ENCODE measurements at regions not wholly inside any gene's neighbourhood (a gene's known extent, or its start where the extent isn't known, plus 50 kb on each side); places are given as distances from the start of the nearest gene placed in this dataset.

DNA sequence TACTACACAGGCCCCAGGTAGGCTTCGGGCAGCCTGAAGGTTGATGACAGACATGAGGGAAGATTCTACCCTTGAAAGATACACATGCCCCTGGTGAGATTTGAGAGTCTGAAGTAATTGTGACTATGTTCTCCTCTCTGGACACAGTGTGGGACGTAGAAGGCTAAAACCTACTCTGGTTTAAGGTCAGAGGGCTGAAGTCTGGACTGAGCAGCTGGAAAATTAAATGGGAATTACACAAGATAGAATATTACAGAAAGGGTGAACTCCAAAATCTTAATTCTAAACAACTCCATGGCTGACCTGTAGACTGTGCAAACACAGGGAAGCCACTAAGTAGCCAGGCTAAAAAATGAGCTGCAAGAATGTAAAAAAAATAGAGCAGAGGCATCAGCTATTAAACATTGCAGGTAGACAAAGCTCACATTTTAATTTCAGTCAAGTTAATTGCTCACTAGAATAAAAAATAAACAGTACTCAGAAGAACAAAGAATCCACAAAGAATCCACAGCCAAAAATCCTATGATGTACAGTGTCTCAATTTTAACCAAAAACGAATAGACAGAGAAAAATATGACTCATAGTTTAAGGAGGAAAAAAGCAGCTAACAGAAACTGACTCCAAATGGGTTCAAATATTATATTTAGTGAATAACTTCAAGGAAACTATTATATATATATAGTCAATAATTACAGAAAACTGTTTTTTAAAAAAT, 170.4 kb downstream of the PCDH18 start (continued):
- no peak for TF ChIP-seq USF1 (IDR thresholded peaks at IDR 0.05; ENCODE audit: borderline replicate concordance, extremely low read length, insufficient read depth, low read depth, low read length)
- TF ChIP-seq, protein P1, sequence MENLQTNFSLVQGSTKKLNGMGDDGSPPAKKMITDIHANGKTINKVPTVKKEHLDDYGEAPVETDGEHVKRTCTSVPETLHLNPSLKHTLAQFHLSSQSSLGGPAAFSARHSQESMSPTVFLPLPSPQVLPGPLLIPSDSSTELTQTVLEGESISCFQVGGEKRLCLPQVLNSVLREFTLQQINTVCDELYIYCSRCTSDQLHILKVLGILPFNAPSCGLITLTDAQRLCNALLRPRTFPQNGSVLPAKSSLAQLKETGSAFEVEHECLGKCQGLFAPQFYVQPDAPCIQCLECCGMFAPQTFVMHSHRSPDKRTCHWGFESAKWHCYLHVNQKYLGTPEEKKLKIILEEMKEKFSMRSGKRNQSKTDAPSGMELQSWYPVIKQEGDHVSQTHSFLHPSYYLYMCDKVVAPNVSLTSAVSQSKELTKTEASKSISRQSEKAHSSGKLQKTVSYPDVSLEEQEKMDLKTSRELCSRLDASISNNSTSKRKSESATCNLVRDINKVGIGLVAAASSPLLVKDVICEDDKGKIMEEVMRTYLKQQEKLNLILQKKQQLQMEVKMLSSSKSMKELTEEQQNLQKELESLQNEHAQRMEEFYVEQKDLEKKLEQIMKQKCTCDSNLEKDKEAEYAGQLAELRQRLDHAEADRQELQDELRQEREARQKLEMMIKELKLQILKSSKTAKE (IDR thresholded peaks at IDR 0.05; ENCODE audit: low read depth, poor library complexity, severe bottlenecking) = no peak
- TF ChIP-seq MEF2A (IDR thresholded peaks at IDR 0.05; ENCODE audit: insufficient read depth, low read depth, low read length) = no peak
- no peak for TF ChIP-seq EED (IDR thresholded peaks at IDR 0.05; ENCODE audit: low read depth)
- no peak for TF ChIP-seq CBFB (IDR thresholded peaks at IDR 0.05; ENCODE audit: low read depth)
- no peak for TF ChIP-seq BHLHE40 (IDR thresholded peaks at IDR 0.05; ENCODE audit: borderline replicate concordance in 1 of 2, low read depth in 2 of 2, low read length in 1 of 2)
- TF ChIP-seq NFIC (IDR thresholded peaks at IDR 0.05; ENCODE audit: low read depth, low read length) = no peak
- TF ChIP-seq SUZ12 (IDR thresholded peaks at IDR 0.05; ENCODE audit: unreplicated experiment) = no peak

DNA sequence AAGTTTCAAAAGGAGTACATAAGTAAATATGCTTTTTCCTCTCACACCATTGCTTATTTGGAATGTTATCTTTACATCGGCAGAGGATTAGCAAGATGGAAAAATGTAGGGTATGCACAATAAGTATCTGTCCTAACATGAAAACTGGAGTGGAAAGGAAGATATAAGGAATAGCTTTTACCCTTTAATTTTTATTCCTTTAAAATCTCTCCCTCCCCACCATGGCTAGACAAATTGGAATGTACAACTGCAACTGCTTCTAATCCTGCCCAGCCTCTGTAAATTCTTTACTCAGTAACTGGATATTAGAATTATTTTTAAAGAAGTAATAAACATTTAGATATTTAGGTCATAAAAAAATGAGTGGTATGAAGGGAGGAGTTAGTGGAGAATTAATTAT, 171.5 kb downstream of the PCDH18 start:
- ChIA-PET RAD21 (ENCODE audit: unreplicated experiment) (no interaction called here), POLR2A (no interaction called here), SMC1A (ENCODE audit: uncharacterized antibody, unreplicated experiment) (no interaction called here), CTCF (interaction anchor here (1.2 to 1.4 kb wide), 2 partner anchors 10 to 730 kb away, joined by 3 read pairs; no protein-coding TSS in a partner anchor)
- intact Hi-C loops (cut with micrococcal nuclease; ENCODE audit: unreplicated experiment) = no loop called here
- H3K27me3 ChIP-seq (replicated peaks in 1 of 2; ENCODE audit: control insufficient read depth in 2 of 2, insufficient read depth in 2 of 2, low read length in 1 of 2) = no peaks in the 10 kb centered on the region
- ATAC-seq (no peak), FAIRE-seq (no peak), DNase-seq (ENCODE audit: low read depth, low spot score) (no peak)
- no peaks in the 10 kb centered on the region for H3K9me3 ChIP-seq (replicated peaks; ENCODE audit: control insufficient read depth, insufficient read depth, low read length)
- no peak overlapping the region for H3K27ac ChIP-seq (ENCODE audit: control insufficient read depth, insufficient read depth)
- H3K4me2 ChIP-seq (ENCODE audit: control insufficient read depth, insufficient read depth) = no peak overlapping the region
- WGBS (ENCODE audit: insufficient coverage, insufficient replicate concordance, low lambda C conversion rate, missing lambda C conversion rate) = 42% methylated on average over 1 of the region's 1 CpG
- no peaks in the 10 kb centered on the region for H3K36me3 ChIP-seq (ENCODE audit: control insufficient read depth in 2 of 2, insufficient read depth in 2 of 2, low read length in 1 of 2)
- H3K4me1 ChIP-seq (ENCODE audit: control insufficient read depth, insufficient read depth, low read length) = no peaks in the 10 kb centered on the region
- no peak overlapping the region for H3K9ac ChIP-seq (ENCODE audit: control insufficient read depth, insufficient read depth, low read length)
- in situ Hi-C loops (cut with MboI) = no loop called here
- H2AFZ ChIP-seq (ENCODE audit: control insufficient read depth, low read depth, low read length) = no peak overlapping the region
- BruUV-seq (replicated peaks) = no TSS peak
- no peaks in the 10 kb centered on the region for H4K20me1 ChIP-seq (ENCODE audit: control insufficient read depth, insufficient read depth)
- no peak overlapping the region for H3K4me3 ChIP-seq
- H3K79me2 ChIP-seq (ENCODE audit: control insufficient read depth, insufficient read depth, low read length) = no peaks in the 10 kb centered on the region
- TF ChIP-seq GATAD2B (conservative IDR thresholded peaks at IDR 0.05; ENCODE audit: low read depth) (no peak), PAX5 (IDR thresholded peaks at IDR 0.05; ENCODE audit: borderline replicate concordance, low read depth, low read length) (no peak), SPI1 (IDR thresholded peaks at IDR 0.05; ENCODE audit: borderline replicate concordance, insufficient read depth, low read depth, low read length) (no peak), POLR2A (IDR thresholded peaks at IDR 0.05; ENCODE audit: low read depth, low read length) (no peak), SIN3A (IDR thresholded peaks at IDR 0.05; ENCODE audit: low read depth, low read length) (no peak), CBX3 (IDR thresholded peaks at IDR 0.05; ENCODE audit: borderline replicate concordance, low read depth) (no peak), DPF2 (IDR thresholded peaks at IDR 0.05) (no peak), SMAD1 (IDR thresholded peaks at IDR 0.05; ENCODE audit: low read depth, partially characterized antibody) (no peak), ZNF592 (IDR thresholded peaks at IDR 0.05) (no peak), MEF2A (IDR thresholded peaks at IDR 0.05; ENCODE audit: insufficient read depth, low read depth, low read length) (no peak)
